ENCODE measurements at regions not wholly inside any gene's neighbourhood (a gene's known extent, or its start where the extent isn't known, plus 50 kb on each side); places are given as distances from the start of the nearest gene placed in this dataset.

DNA sequence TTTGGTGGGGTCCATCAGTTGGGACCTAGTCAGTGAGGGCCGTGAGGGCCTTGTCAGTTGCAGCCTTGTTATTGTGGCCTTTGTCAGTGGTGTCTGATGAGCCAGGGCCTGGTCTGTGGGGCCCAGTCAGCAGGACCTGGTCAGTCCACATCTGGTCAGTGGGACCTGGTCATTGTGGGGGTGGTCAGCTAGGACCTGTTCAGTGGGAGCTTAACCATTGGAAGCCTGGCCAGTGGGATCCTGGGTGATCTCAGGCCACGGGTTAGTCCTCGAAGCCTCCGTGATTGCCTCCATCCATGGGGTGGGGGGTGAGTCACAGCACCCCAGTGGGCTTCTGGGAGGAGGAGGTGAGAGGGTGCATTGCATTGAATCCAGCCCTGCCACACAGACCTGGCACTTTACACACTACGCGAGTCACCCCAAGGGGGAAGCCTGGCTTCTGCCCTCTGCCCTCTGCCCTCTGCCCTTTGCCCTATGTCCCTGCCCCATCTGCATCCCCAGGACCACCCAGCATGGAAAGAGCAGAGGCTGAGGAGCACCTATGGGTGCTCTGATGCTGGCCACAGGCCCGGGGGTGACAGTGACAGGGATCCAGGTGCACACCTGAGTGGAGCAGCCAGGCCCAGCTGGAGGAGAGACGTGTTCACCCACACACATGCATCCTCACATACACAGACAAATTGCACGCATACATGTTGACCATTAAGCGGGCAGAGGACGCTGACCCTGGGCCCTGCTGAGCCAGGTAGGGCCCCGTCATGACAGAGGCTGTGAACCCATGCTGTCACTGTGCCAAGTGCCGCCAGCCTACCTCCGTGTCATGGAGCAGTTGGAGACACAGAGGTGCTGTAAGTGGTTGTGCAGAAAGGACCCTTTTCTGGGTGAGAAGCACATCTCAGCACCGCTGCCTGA lies 59.8 kb upstream of the TPM4 start:
- Mint-ChIP-seq H3K27me3 (no peaks in the 10 kb centered on the region), H3K4me1 (peaks cover 3% of the 10 kb centered on the region), H3K27ac (no peak overlapping the region), H3K36me3 (ENCODE audit: low read depth) (no peaks in the 10 kb centered on the region), H3K4me3 (no peak overlapping the region)
- ATAC-seq (no peak), DNase-seq (no peak)
- H3K9me3 ChIP-seq (ENCODE audit: control insufficient read depth, low read length, poor library complexity, severe bottlenecking) = no peaks in the 10 kb centered on the region

DNA sequence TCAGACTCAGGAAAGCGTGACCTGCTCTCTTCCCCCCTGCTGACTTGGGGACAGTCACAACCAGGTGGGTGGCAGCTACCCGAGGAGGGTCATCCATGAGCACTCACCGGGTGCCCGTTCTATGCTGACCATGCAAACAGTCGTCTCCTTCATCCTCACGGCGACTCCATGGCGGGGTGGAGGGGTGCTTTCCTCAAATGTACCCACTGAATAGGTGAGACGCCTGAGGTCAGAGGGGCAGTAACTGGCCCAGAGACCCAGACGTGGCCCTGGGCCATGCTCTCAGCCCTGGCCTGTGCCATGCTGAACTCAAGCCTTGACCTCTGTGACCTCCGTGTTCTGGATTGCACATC lies 59.2 kb upstream of the TPM4 start:
- peaks cover 1% of the 10 kb centered on the region for H3K4me1 Mint-ChIP-seq
- no peak for ATAC-seq
- H3K27ac Mint-ChIP-seq = no peak overlapping the region
- no peaks in the 10 kb centered on the region for H3K36me3 Mint-ChIP-seq (ENCODE audit: low read depth)
- H3K9me3 ChIP-seq (ENCODE audit: control insufficient read depth, low read length, poor library complexity, severe bottlenecking) = no peaks in the 10 kb centered on the region
- no peak for DNase-seq
- no peak overlapping the region for H3K4me3 Mint-ChIP-seq
- no peaks in the 10 kb centered on the region for H3K27me3 Mint-ChIP-seq

DNA sequence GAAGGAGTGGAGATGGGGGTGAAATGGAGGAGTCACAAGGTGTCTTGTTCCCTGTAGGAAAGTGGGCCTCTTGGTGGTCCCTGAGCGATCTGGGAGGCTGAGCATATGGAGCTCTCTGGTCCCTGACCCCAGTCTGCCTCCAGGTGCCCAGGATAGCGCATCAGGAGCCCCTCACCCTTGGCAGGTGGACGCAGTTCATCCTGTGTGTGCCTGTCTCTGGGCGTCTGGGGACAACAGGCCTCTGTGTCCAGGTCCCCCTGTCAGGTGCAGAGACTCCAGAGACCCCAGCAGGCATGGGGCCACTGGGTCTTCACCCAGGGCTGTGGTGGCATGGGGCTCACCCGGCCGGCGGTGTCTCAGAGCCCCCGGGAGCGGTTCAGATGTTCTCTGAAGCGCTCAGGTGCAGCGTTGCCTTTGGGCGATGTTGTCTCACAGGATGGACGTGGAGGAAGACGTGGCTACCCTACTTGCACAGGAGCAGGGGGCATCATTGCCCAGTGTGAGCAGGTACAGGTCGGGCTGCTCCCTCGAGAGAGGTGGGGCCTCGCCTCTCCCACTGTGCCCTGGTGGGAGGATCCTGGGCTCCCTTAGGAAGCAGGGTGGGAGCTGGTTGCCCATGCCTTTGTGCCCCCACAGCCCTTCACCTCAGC lies 58.1 kb upstream of the TPM4 start:
- Mint-ChIP-seq H3K4me1 (no peaks in the 10 kb centered on the region), H3K27ac (no peak overlapping the region), H3K36me3 (ENCODE audit: low read depth) (no peaks in the 10 kb centered on the region), H3K4me3 (no peak overlapping the region), H3K27me3 (no peaks in the 10 kb centered on the region)
- ATAC-seq = no peak
- H3K9me3 ChIP-seq (ENCODE audit: control insufficient read depth, low read length, poor library complexity, severe bottlenecking) = no peaks in the 10 kb centered on the region
- no peak for DNase-seq

DNA sequence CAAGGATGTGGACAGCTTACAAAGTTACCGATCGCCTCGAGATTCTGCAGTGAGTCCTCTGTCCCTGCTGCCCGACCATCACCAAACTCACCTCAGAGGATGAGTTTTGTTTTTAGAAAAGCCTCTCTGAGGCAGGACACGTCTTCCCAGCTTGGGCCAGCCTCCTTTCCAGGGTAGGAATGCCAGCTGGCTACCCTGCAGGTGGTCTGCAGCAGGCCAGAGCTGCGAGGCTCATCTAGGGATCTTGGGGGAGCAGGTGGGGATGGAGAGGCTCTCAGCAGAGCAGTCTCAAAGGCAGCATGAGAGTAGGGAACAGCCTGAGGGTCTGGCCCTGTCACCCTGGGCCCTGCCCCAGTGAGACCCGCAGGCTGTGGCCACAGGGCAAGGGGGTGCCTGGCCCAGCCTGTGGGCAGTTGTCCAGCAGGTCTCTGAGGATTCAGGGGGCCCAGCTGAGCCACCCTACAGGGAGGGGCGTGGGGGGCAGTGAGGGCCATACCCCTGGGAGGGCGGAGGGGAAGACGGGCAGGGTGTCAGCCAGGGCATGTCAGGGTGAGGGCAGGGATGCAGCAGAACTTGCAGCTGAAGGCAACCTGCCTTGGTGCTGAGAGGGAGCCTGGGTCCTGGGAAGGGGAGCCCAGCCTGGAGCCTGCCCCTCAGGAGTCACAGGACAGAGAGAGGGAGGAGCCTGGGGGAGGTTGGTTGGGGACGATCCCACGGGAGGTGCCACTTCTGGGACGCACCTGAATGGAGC lies 57.3 kb upstream of the TPM4 start:
- ATAC-seq (no peak), DNase-seq (no peak)
- Mint-ChIP-seq H3K36me3 (ENCODE audit: low read depth) (no peaks in the 10 kb centered on the region), H3K4me3 (no peak overlapping the region), H3K27me3 (no peaks in the 10 kb centered on the region), H3K4me1 (no peaks in the 10 kb centered on the region), H3K27ac (no peak overlapping the region)
- no peaks in the 10 kb centered on the region for H3K9me3 ChIP-seq (ENCODE audit: control insufficient read depth, low read length, poor library complexity, severe bottlenecking)

DNA sequence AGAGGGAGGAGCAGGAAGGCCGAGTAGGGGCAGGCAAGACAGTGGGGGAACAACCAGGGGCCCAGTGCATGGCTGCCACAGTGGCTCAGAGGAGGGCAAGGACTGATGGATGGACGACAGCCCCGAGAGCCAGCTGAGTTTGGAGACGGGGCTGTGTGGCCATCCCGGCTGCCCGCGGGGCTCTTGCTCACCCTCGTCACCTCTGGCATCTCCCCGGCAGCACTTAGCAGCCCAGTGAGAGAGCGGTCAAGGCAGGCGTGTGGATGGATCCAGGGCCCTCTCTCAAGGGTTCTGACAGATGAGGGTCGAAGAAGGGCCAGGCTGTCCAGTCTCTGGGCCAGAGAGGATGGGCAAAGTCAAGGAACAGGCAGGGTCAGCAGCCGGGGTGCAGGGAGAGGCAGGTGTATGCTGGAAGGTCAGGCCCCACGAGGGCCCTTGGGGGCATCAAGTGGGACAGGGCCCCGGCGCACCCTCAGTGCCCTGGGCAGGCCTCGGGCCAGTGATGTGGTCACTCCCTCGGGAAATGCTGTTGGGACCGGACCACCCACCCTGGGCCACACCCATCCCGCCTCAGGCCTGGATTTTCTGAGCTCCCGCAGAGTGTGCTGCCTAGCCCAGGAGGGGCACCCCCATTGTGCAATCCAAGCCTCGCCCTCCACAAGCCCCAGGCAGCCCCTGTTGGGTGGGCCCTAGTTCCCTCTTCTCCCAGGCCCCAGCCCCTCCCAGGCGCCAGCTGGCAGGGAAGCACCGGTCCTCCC lies 56.4 kb upstream of the TPM4 start:
- H3K4me3 Mint-ChIP-seq = no peak overlapping the region
- H3K4me1 Mint-ChIP-seq = no peaks in the 10 kb centered on the region
- ATAC-seq (no peak), DNase-seq (no peak)
- no peaks in the 10 kb centered on the region for H3K27me3 Mint-ChIP-seq
- H3K27ac Mint-ChIP-seq = no peak overlapping the region
- no peaks in the 10 kb centered on the region for H3K9me3 ChIP-seq (ENCODE audit: control insufficient read depth, low read length, poor library complexity, severe bottlenecking)
- no peaks in the 10 kb centered on the region for H3K36me3 Mint-ChIP-seq (ENCODE audit: low read depth)

DNA sequence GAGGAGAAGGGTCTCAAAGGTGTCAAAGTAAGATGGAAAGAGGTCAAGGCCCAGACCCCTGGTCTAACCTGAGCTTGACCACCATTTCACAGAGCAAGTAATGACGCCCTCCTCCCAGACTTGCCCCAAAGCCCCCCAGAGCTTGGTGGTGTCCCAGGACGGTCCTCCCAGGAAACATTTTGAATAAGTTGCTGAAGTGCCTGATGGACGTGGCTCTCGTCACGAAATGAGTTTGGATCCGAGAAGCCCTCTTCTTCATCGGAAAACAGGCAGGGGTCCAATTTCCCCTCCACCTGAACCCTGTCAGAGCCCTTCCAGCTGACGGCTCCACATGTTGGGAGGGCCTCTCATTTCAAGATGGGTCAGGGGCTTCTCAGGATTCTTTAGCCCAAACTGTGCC lies 54.5 kb upstream of the TPM4 start:
- DNase-seq = no peak
- no peak for ATAC-seq
- no peaks in the 10 kb centered on the region for H3K27me3 Mint-ChIP-seq
- no peak overlapping the region for H3K27ac Mint-ChIP-seq
- no peaks in the 10 kb centered on the region for H3K36me3 Mint-ChIP-seq (ENCODE audit: low read depth)
- H3K9me3 ChIP-seq (ENCODE audit: control insufficient read depth, low read length, poor library complexity, severe bottlenecking) = no peaks in the 10 kb centered on the region
- no peak overlapping the region for H3K4me3 Mint-ChIP-seq
- no peaks in the 10 kb centered on the region for H3K4me1 Mint-ChIP-seq

DNA sequence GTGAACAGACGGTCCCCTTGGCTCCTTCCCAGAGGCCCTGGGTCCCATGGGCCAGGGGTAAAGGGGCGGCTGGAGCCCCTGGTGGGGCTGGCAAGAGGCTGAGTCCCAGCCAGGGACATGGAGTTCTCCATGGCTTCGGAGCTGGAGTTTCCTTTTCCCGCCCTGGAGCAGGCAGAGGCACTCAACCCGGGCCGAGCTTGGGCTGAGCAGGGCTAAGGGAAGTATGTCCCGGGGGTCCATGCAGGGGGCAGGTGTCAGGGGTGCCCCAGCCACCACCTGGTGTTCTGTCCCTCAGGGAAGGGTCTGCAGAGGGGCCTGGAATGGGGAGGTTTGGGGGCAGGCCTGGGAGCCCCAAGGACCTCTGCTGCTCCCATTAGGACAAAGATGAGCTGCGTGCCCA lies 54.0 kb upstream of the TPM4 start:
- no peak overlapping the region for H3K4me3 Mint-ChIP-seq
- ATAC-seq (no peak), DNase-seq (no peak)
- no peaks in the 10 kb centered on the region for H3K36me3 Mint-ChIP-seq (ENCODE audit: low read depth)
- no peaks in the 10 kb centered on the region for H3K4me1 Mint-ChIP-seq
- no peak overlapping the region for H3K27ac Mint-ChIP-seq
- H3K9me3 ChIP-seq (ENCODE audit: control insufficient read depth, low read length, poor library complexity, severe bottlenecking) = no peaks in the 10 kb centered on the region
- H3K27me3 Mint-ChIP-seq = no peaks in the 10 kb centered on the region

DNA sequence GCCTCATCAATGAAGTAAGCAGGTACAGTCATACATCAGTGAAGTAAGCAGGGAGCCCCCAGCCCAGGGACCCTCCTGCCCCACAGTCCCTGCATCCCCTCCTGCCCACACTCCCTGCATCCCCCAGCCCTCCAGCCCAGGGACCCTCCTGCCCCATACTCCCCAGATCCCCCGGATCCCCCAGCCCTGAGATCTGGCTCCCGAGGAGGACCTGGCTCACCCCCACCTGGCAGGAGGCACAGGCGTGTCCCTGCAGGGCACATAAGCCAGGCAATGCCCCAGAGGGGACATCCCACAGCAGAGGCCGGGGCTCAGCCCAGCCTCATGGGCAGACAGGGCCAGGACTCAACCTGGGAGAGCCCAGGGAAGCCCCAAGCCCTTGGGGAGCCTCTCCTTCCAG lies 53.6 kb upstream of the TPM4 start:
- DNase-seq (no peak), ATAC-seq (no peak)
- no peaks in the 10 kb centered on the region for H3K4me1 Mint-ChIP-seq
- no peaks in the 10 kb centered on the region for H3K9me3 ChIP-seq (ENCODE audit: control insufficient read depth, low read length, poor library complexity, severe bottlenecking)
- H3K27me3 Mint-ChIP-seq = no peaks in the 10 kb centered on the region
- no peaks in the 10 kb centered on the region for H3K36me3 Mint-ChIP-seq (ENCODE audit: low read depth)
- no peak overlapping the region for H3K27ac Mint-ChIP-seq
- no peak overlapping the region for H3K4me3 Mint-ChIP-seq

DNA sequence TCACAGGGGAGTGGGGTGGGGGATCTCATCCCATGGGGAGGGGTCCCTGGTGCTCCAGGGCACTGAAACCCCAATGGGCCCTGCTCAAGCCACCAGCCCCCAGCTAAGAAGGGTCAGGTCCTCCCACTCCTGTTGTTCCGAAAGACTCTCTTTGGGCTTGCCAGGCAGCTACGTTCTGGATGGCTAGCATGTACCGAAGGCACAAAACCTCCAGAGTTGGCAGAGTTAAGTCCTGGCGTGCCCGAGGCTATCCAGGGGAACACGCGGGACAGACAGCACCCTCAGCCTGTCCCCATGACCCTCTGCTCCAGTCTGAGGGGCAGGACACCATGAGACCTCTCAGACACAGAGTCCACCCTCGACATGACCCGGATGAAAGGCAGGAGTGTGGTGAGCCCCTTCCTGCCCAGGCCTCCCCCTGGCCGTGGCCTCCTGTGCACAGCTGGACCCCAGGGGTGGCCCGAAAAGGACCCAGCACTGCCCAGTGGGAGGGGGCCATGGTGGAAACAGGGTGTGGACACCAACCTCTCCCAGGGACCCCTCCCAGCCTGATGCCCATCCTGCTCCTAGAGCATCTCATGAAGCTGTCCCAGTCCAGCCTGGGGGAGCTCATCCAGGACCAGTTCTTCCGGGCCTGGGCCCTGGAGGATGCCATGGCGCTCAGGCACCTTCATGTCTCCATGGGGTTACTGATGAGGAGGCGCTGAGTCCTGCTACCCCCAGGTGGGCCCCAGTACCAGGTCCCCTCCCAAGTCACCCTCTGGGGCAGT lies 53.0 kb upstream of the TPM4 start:
- no peaks in the 10 kb centered on the region for H3K27me3 Mint-ChIP-seq
- no peaks in the 10 kb centered on the region for H3K4me1 Mint-ChIP-seq
- no peak overlapping the region for H3K27ac Mint-ChIP-seq
- ATAC-seq (no peak), DNase-seq (no peak)
- no peak overlapping the region for H3K4me3 Mint-ChIP-seq
- H3K9me3 ChIP-seq (ENCODE audit: control insufficient read depth, low read length, poor library complexity, severe bottlenecking) = no peaks in the 10 kb centered on the region
- H3K36me3 Mint-ChIP-seq (ENCODE audit: low read depth) = no peaks in the 10 kb centered on the region

DNA sequence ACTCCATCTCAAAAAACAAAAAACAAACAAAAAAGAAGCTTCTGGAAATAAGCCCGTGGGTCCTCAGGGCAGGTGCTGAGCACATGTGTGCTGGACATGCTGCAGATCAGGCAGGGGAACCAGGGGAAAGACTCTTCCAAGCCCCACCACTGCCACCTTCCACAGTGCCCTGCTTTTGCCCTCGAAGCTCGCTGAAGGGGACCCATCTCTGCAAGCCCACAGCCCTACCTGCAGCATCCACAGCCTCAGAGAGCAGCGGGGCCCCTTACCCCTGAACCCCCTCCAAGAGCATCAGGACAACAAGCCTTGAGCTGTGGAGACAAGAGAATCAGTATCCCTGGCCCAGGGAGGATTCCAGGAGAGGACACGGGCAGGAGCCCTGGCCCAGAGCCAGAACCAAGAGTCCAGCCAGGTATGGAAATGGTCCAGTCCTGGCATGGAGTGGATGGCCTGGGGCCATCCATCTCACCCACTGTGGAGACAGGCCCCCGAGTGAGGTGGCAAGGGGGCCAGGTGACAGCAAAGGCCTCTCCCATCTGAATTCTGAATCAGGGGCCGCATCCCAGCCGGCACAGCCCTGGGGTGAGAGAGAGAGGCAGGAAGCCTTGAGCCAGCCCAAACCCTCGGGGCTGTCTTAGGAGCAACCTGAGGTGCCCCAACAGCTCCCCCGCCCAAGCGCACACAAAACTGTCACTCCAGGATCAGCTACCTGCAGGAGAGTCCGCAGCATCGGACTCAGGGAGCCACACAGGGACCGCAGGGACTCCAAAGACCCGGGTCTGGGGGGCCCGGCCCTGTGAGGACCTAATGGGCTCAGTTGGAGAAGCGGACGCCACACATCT lies 51.8 kb upstream of the TPM4 start:
- DNase-seq (no peak), ATAC-seq (no peak)
- Mint-ChIP-seq H3K36me3 (ENCODE audit: low read depth) (no peaks in the 10 kb centered on the region), H3K27me3 (no peaks in the 10 kb centered on the region), H3K4me3 (no peak overlapping the region), H3K27ac (no peak overlapping the region), H3K4me1 (no peaks in the 10 kb centered on the region)
- H3K9me3 ChIP-seq (ENCODE audit: control insufficient read depth, low read length, poor library complexity, severe bottlenecking) = no peaks in the 10 kb centered on the region

DNA sequence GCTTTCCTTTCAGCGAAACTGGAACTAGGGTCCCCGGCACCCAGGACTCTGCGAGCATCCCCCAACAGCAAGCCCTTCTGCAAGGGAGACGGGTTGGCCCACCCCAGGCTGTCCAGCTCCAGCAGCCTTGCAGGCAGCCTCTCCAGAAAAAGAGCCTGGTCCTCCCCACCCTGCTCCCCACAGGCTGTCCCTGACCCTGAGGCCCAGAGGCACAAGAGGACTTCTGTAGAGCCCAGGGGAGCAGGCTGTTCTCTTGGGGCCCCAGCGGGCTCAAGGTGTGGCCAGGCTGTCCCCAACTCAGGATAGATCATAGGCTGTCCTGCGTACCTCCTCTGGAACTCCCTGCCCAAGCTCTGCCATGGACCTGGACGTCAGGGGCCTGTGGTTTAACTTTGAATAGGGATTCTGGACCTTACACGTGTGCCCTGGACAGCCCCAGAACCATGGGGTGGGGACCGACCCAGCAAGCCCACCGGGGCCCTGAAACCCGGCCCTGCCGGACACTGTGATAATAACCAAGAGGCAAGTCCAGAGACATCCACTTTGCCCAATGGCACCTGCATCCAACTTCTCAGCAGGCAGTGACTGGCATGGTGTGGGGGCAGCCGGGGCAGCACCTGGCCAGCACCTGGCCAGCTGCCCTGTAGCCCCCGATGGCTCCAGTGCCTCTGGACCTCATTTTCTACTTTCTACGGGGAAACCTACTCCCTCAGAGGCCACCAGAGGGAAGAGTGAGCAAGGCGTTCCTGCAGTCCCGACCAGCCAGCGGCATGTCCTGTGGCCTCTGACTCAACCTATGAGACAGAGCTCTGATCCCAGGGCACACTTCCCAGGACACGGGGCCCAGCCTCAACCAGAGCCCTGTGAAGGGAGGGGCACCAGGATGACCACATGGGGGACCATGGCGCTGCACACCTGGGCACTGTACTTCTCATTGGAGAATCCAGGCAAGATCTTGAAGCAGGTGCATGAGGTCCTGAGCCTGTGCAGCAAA lies 50.9 kb upstream of the TPM4 start:
- no peak overlapping the region for H3K27ac Mint-ChIP-seq
- no peak overlapping the region for H3K4me3 Mint-ChIP-seq
- H3K36me3 Mint-ChIP-seq (ENCODE audit: low read depth) = no peaks in the 10 kb centered on the region
- H3K4me1 Mint-ChIP-seq = peaks cover 3% of the 10 kb centered on the region
- H3K27me3 Mint-ChIP-seq = no peaks in the 10 kb centered on the region
- DNase-seq = no peak
- ATAC-seq = no peak
- H3K9me3 ChIP-seq (ENCODE audit: control insufficient read depth, low read length, poor library complexity, severe bottlenecking) = no peaks in the 10 kb centered on the region
